MCF 10A (cell line): ENCODE measurements at regions not wholly inside any gene's neighbourhood (a gene's known extent, or its start where the extent isn't known, plus 50 kb on each side); places are given as distances from the start of the nearest gene placed in this dataset.
"Not testable (repeated sequence)": the region's sequence is repeated elsewhere in the genome, so short reads cannot be mapped to it uniquely, and the experiment has no call there.

ENCODE experiments used
- BruUV-seq: library from RNA; stranded (reverse); fragments of 400-500 nt; replicated peaks from 2 replicates; lab custom pipeline; 2021; lab: Mats Ljungman, UMichigan
- CTCF ChIA-PET: fragments of 300-600 bp; sonication (Branson Sonifier 250); formaldehyde crosslinking; extraction: SDS; loops from one replicate; lab custom pipeline; 2021; ENCODE audit warnings: antibody characterized with exemption, inconsistent platforms; lab: Yijun Ruan, JAX
- POLR2A ChIA-PET: fragments of 300-600, 350-650 bp; sonication (Branson Sonifier 250); formaldehyde crosslinking; extraction: SDS; loops from one replicate; lab custom pipeline; 2020; ENCODE audit warnings: antibody characterized with exemption, inconsistent platforms; lab: Yijun Ruan, JAX
- DNase-seq: peaks from one replicate; pipeline ENCODE4 v3.0.0-alpha.2; 2018; ENCODE audit not compliant: unreplicated experiment
- H3K27ac Mint-ChIP-seq: one replicate; pipeline ENCODE4 v1.8.0; 2022; ENCODE audit warnings: mild to moderate bottlenecking, low read depth, mixed read lengths; ENCODE audit not compliant: unreplicated experiment
- H3K27me3 Mint-ChIP-seq: one replicate; pipeline ENCODE4 v1.8.0; 2022; ENCODE audit warnings: mixed read lengths; ENCODE audit not compliant: insufficient read depth, unreplicated experiment
- H3K36me3 Mint-ChIP-seq: one replicate; pipeline ENCODE4 v1.8.0; 2022; ENCODE audit warnings: mild to moderate bottlenecking, moderate library complexity, mixed read lengths; ENCODE audit not compliant: insufficient read depth, unreplicated experiment
- H3K4me1 Mint-ChIP-seq: one replicate; pipeline ENCODE4 v1.8.0; 2022; ENCODE audit warnings: mixed read lengths; ENCODE audit not compliant: insufficient read depth, unreplicated experiment
- H3K4me3 Mint-ChIP-seq: one replicate; pipeline ENCODE4 v1.8.0; 2022; ENCODE audit warnings: mild to moderate bottlenecking, moderate library complexity, mixed read lengths; ENCODE audit not compliant: unreplicated experiment
- H3K9me3 Mint-ChIP-seq: one replicate; pipeline ENCODE4 v1.8.0; 2022; ENCODE audit warnings: mixed read lengths; ENCODE audit not compliant: unreplicated experiment
- CTCF ChIP-seq: fragments of 200-600 bp; IDR thresholded peaks from one replicate; pipeline ENCODE4 v1.8.0; 2022; ENCODE audit warnings: antibody characterized with exemption, mild to moderate bottlenecking; ENCODE audit not compliant: unreplicated experiment
- intact Hi-C: fragments of 100-400 bp; cut with micrococcal nuclease; formaldehyde crosslinking; loops from 2 replicates; pipeline ENCODE4 v1.14.1; 2022

- Mint-ChIP-seq H3K4me3 (no peak overlapping the region), H3K27ac (no peak overlapping the region), H3K36me3 (no peaks in the 10 kb centered on the region), H3K27me3 (no peaks in the 10 kb centered on the region), H3K4me1 (no peaks in the 10 kb centered on the region), H3K9me3 (peaks cover 10% of the 10 kb centered on the region)
- DNase-seq = peak; percentile 4
- TF ChIP-seq CTCF = no peak
- intact Hi-C loops = no loop called here
- CTCF ChIA-PET = interaction anchor here (0.6 kb wide), 1 partner anchor 787 kb away, joined by 3 read pairs; no protein-coding TSS in a partner anchor
- BruUV-seq = no TSS peak
- POLR2A ChIA-PET = interaction anchor here (0.7 kb wide), 1 partner anchor 10 kb away, joined by 3 read pairs; no protein-coding TSS in a partner anchor
These were observed 272.1 kb upstream of the EYS start for GRCh38 chr6:65979120-65979519.

DNA sequence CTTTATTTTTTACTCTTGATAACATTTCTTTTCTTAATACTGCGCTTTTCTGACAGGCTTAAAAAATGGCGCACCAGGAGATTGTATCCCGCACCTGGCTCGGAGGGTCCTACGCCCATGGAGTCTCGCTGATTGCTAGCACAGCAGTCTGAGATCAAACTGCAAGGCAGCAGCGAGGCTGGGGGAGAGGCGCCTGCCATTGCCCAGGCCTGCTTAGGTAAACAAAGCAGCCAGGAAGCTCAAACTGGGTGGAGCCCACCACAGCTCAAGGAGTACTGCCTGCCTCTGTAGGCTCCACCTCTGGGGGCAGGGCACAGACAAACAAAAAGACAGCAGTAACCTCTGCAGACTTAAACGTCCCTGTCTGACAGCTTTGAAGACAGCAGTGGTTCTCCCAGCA is 264.2 kb upstream of the EYS start:
- POLR2A ChIA-PET = interaction anchor here (0.6 kb wide), 1 partner anchor 35 kb away, joined by 3 read pairs; no protein-coding TSS in a partner anchor
- H3K4me3 Mint-ChIP-seq, H3K27ac Mint-ChIP-seq, H3K9me3 Mint-ChIP-seq, CTCF ChIA-PET, intact Hi-C loops, DNase-seq, H3K4me1 Mint-ChIP-seq, BruUV-seq, H3K27me3 Mint-ChIP-seq, H3K36me3 Mint-ChIP-seq: not testable (repeated sequence)

DNA sequence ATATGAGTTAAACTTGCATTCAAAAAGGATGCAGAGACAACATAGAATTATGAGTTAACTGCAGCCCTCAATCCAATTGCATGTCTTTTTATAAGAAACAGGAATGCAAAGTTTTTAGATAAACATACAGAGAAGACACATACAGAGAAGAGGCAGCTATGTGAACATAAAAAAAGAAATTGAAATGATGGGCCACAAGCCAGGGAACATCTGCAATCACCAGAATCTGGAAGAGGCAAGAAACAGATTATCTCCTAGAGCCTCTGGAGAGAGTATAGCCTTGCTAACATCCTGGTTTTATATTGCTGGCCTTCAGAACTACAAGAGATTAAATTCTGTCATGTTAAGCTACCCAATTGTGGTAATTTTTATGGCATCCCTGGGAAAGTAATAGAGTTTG is 257.2 kb upstream of the EYS start:
- Mint-ChIP-seq H3K36me3 (no peaks in the 10 kb centered on the region), H3K4me3 (no peak overlapping the region), H3K27ac (no peak overlapping the region), H3K9me3 (no peaks in the 10 kb centered on the region), H3K4me1 (peaks cover 3% of the 10 kb centered on the region), H3K27me3 (no peaks in the 10 kb centered on the region)
- intact Hi-C loops = no loop called here
- BruUV-seq = no TSS peak
- ChIA-PET CTCF (no interaction called here), POLR2A (no interaction called here)
- no peak for TF ChIP-seq CTCF
- DNase-seq = no peak

DNA sequence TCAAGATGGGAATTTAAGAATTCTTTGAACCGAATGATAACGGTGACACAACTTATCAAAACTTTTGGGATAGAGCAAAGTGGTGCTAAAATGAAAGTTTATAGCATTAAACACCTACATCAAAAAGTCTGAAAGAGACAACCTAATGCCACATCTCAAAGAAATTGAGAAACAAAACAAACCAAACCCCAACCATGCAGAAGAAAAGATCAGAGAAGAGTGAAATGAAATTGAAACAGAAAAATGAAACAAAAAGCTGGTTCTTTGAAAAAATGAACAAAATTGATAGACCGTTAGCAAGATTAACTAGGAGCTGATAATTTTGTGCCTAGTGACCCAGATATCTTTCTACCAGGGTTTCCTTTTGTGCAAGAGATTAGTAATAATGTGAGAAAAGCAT is 248.0 kb upstream of the EYS start:
- intact Hi-C loops = no loop called here
- Mint-ChIP-seq H3K27me3 (no peaks in the 10 kb centered on the region), H3K36me3 (no peaks in the 10 kb centered on the region), H3K9me3 (peaks cover 7% of the 10 kb centered on the region), H3K4me3 (no peak overlapping the region), H3K4me1 (peaks cover 21% of the 10 kb centered on the region), H3K27ac (peak overlapping the region; percentile 17)
- ChIA-PET POLR2A (no interaction called here), CTCF (no interaction called here)
- no TSS peak for BruUV-seq
- TF ChIP-seq CTCF = no peak
- no peak for DNase-seq

GRCh38 chr6:65948062-65948461 is 241.0 kb upstream of the EYS start:
- intact Hi-C loops = no loop called here
- no peaks in the 10 kb centered on the region for H3K27me3 Mint-ChIP-seq
- ChIA-PET POLR2A (no interaction called here), CTCF (no interaction called here)
- H3K4me1 Mint-ChIP-seq = no peaks in the 10 kb centered on the region
- no peak for DNase-seq
- TF ChIP-seq CTCF = no peak
- H3K4me3 Mint-ChIP-seq = no peak overlapping the region
- no peaks in the 10 kb centered on the region for H3K36me3 Mint-ChIP-seq
- H3K27ac Mint-ChIP-seq = no peak overlapping the region
- H3K9me3 Mint-ChIP-seq = no peaks in the 10 kb centered on the region
- BruUV-seq = no TSS peak
